A204.1 (cell line): ENCODE measurements at regions not wholly inside any gene's neighbourhood (a gene's known extent, or its start where the extent isn't known, plus 50 kb on each side); places are given as distances from the start of the nearest gene placed in this dataset.

Experiments
- FAIRE-seq: peaks from 2 replicates; lab custom pipeline; 2012; peaks lifted over from hg19 to GRCh38; lab: Jason Lieb, UNC

GRCh38 chr10:83037653-83038052, 1101.7 kb upstream of the GHITM start:
- FAIRE-seq = no peak

DNA sequence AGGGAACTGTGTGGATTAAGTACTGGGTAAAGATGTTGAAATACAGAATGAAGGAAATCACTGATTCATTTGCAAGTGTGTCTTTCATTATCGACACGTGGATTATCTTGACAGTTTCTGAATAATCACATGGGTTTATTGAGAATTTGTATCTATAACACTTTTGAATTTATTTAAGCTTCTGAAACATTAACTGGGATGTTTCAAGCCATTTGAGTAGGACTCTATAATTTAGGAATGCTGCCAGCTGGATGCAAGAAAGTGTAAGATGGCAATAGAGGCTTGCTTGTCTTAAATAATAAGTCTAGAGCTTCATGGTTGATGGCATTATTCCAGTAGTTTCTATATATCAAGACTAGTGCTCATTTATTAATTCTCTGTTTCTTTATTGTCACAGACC, 1100.7 kb upstream of the GHITM start:
- no peak for FAIRE-seq

DNA sequence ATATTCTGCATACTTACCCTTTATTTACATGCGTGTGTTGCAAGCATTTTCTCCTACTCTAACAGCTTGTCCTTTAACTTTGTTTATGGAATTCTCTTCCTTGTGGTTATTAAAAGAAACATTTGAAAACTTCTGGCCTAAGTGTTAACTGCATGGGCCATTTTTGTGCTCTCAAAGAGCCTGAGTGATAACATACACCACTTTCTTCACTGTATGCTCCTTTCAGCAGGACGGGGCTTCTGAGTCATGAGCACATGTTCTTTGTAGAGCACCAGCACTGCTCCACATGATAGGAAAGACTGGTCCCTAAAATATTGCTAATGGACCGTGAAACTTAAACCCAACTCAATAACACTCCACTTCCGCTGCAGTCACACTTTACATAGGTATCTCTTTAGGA, 1093.6 kb upstream of the GHITM start:
- no peak for FAIRE-seq

DNA sequence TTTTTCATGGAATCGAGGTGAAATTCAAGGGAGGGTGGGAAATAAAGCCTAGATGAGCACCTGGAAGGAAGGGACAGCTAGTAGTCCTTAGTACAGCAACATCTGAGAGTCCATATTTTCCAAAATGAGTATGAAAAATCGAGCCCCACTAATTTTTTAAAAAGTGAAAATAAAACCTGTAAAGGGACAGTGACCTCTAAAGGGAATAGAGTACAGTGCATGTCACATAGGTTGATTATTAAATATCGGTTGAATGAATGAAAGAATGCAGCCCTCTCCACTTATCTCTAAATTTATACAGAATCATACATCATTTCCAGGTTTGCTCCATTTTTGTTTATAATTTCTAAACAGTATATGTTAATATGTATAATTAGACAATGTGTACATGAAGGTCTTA, 1088.5 kb upstream of the GHITM start:
- FAIRE-seq = no peak

DNA sequence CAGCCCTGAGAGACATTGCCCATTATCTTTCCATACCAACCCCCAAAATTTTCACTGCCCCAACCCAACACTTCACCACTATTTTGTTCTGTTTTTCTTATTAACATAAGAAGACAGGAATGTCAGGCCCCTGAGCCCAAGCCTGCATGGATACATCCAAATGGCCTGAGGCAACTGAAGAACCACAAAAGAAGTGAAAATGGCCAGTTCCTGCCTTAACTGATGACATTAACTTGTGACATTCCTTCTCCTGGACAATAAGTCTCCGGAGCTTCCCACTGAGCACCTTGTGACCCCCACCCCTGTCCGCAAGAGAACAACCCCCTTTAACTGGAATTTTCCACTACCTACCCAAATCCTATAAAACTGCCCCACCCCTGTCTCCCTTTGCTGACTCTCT, 1076.4 kb upstream of the GHITM start:
- FAIRE-seq = no peak

DNA sequence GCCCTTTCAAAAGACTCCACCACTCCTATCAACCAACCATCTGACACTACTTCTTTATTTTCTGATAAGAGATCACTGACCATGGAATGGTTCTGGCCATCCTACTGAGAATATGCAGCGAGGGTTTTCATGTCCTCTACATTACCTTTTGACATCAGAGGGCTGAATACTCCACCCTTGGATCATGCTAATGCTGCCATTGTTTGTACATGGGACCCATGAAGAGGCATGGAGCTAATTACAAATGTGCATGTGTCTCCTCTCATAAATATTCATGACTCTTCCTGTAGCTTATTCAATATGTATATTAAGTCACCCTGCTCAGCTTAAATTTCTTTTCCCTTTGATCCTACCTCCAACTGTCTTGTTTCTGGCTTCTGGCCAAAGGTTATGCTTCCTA, 1065.8 kb upstream of the GHITM start:
- no peak for FAIRE-seq

- FAIRE-seq = no peak
Observed at GRCh38 chr10:83075016-83075814, 1064.1 kb upstream of the GHITM start.

DNA sequence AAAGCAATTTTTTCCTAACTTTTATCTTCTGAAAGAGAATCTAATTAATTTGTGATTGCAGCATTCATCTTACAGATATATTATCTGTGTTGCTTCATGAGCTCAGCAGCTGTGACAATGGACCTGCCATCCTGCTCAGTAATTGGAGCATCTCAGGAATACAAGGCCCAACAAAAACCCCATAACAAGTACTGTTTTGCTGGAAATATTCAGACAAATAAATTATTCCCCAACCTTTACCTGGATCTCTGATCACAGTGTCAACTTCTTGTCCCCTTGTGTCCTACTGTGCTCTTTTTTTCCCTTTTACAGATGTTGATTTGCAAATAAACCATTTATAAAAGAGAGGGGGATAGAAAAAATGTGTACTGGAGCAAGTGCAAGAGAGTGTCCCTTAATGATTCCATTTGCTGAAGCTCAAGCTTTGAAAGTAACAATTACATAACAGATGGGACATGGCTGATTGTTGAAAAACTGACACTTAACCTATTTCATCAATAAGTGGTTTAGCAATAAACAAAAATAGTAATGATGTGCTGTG, 1063.4 kb upstream of the GHITM start:
- FAIRE-seq = no peak

- FAIRE-seq = no peak
Observed at GRCh38 chr10:83076443-83076842, 1062.9 kb upstream of the GHITM start.

DNA sequence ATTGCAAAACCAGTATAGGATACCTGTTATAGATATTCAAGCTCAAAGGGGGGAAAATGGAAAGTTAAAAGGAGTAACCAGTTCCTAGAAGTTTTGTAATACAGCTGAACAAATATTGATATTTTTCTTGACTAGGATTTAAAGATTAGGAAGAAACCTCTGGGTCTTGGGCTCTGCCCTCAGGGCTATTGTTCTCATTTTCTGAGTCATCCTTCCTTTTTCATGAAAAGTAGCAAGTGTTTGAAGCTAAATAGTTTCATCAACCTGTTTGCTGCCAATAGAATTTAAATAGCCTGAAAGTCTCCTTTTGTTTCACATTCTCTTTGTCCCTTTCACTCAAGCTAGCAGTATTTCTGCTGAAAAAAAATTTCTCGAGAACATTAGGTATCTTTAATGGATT, 1061.1 kb upstream of the GHITM start:
- no peak for FAIRE-seq

GRCh38 chr10:83078645-83079044, 1060.7 kb upstream of the GHITM start:
- FAIRE-seq = no peak

GRCh38 chr10:83083831-83084230, 1055.5 kb upstream of the GHITM start:
- FAIRE-seq = no peak

DNA sequence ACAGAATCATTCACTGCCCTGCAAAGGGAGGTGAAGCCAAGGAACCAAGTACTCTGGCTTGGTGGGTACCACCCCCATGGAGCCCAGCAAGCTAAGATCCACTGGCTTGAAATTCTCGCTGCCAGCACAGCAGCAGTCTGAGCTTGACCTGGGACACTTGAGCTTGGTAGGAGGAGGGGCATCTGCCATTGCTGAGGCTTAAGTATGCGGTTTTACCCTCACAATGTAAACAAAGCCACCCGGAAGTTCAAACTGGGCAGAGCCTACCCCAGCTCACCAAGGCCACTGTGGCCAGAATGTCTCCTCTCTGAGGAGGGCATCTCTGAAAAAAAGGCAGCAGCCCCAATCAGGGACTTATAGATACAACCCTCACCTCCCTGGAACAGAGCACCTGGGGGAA, 1050.0 kb upstream of the GHITM start:
- no peak for FAIRE-seq

DNA sequence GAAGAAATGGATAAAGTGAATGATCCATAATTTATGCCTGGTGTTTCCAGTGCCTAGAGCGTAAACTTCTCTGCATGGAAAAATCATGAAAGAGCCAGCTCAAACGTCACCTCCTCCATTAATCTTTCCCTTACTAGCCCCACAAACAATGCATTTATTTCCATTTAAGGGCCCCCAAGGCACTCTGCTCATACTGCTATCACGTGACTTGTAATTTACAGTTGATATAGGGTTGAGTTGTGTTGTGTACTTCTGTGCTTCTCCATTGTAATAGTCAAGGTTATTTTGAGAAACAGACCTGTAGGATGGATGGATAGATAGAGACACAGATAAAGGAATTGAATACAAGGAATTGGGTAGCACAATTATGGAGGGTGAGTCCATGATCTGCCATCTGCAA, 1034.7 kb upstream of the GHITM start:
- FAIRE-seq = no peak

DNA sequence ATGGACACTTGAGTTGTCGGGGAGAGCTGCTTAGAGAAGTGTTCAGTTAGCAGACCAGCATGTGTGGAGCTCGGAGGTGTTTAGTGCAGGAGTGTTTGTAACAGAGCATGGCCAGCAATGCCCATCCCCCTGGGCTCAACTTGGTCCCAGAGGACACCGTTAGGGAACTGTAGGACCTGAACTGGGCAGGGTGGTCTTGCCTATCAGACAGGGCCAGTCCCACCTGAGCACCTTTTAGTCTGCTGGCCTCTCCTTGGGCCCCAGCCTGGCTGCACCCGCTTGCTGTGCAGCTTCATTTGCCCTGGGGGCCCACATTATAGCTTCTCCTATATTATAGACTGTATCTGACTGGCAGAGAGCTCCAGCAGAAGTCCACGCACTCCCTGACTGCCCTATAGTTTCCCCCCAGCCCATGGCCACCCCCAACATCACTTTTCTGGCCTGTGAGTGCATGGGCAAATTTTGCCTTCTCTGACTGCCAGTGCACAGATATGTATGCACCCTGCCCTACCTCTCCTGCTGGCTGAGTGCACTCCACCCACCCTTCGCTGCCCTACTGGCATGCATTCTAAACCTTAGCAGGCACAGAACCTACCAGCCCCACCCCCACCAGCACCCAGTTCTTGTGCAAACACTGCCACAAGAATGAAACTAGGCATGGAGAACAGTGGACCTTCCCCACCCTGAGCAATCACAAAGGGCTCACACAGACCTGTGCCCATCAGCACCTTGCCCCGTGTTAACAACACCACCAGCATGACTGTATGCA, 1030.6 kb upstream of the GHITM start:
- FAIRE-seq = no peak

GRCh38 chr10:83119346-83119745, 1020.0 kb upstream of the GHITM start:
- FAIRE-seq = no peak

DNA sequence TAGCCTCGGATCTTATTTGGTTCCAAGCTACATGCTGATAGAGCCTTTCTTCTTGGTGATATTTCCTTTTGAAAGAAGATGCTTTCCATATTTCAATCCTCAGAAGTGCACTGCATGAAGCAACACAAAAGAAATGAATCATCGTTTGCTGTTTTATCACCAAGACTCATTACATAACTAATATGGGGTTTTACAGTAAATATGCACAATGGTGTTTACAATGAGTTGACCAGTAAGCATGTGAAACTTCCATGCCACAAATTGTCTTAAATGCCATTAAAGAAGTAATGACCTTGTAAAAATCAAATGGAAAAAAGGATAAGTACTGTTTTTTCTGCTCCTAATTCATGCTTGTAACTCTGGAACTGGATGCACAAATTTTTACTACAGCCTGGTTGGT, 1017.0 kb upstream of the GHITM start:
- FAIRE-seq = no peak

DNA sequence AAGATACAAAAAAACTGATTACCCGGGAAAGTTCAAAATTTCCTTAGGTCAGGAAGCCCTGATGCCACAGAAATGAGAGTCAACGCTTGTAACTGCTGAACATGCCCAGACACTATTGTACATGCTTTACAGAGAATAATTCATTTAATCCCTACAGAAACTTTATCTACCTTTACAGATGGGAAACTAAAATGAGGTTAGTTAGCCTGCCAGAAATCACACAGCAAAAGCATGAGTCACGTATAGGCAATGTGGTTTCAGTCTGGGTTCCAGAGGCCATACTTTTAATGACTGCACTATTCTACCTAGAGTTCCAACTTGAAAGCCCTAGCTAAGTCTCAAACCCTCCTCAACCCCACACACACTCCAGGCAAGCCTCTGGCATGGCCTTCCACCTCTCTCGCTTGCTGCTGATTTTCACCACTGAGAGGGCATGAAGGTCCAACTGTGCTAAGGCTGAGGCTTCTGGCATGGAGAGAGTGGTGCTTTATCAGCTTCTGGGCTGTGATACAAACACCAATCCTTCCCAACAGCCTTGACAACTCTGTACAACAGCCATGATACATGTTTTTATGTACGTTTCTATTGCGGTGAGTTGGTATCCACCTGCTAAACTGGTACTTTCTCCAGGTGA, 1011.2 kb upstream of the GHITM start:
- FAIRE-seq = no peak

DNA sequence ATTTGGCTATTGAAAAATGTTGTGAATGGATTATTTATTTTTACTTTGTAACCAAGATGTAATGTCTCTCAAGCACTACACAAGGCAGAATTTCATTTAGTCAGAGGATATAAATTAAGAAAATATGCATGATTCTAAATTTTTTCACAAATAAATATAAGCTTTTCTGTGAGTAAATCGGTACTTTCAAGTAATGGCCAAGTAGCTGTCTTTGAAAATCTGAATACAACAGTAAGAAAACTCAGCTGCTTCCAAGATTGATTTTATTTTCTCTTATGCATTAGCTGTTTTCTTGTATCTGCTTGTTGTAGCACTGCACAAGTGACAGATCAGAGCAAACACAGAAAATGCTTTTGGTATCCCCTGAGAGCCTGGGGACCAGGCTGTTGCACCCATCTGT, 998.5 kb upstream of the GHITM start:
- no peak for FAIRE-seq

GRCh38 chr10:83142074-83142563, 997.2 kb upstream of the GHITM start:
- no peak for FAIRE-seq

DNA sequence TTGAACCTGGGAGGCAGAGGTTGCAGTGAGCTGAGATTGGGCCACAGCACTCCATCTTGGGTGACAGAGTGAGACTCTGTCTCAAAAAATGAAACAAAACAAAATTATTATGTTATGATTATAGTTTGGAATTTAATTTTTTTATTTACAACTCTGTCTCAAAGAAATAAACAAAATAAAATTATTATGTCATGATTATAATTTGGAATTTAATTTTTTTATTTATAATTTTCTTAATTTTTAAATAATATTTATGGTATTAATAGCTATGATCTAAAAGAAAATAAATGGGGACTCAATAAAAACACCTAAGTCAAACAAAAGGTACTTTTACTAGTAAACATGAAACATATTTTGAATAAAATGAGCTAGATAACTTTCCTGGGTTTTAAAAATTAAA, 994.8 kb upstream of the GHITM start:
- FAIRE-seq = peak; percentile 85

- FAIRE-seq = no peak
Observed at GRCh38 chr10:83153714-83154113, 985.6 kb upstream of the GHITM start.

DNA sequence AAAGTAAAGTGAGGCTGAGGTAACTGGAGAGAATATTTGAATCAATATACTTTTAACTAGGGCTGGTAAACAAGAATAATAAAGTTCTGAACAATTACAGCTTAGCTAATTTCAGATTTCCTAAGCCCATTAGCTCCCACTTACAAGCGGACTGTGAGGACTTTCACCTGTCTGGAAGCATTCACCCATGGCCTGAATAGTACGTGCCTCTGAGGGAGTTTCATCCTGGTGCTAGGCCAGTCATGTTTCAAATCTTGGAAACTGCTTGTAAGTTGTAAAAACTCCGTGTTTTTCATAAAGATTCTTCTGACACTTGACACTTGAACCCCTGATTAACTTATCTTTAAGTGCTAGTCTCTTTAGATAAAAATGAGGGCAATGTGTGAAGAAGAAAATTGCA, 975.2 kb upstream of the GHITM start:
- no peak for FAIRE-seq
